Fibroblast of skin of back (primary cell): ENCODE measurements at regions not wholly inside any gene's neighbourhood (a gene's known extent, or its start where the extent isn't known, plus 50 kb on each side); places are given as distances from the start of the nearest gene placed in this dataset.

Experiments
- DNase-seq: peaks from one replicate; pipeline ENCODE4 v3.0.0-alpha.2; 2013

DNA sequence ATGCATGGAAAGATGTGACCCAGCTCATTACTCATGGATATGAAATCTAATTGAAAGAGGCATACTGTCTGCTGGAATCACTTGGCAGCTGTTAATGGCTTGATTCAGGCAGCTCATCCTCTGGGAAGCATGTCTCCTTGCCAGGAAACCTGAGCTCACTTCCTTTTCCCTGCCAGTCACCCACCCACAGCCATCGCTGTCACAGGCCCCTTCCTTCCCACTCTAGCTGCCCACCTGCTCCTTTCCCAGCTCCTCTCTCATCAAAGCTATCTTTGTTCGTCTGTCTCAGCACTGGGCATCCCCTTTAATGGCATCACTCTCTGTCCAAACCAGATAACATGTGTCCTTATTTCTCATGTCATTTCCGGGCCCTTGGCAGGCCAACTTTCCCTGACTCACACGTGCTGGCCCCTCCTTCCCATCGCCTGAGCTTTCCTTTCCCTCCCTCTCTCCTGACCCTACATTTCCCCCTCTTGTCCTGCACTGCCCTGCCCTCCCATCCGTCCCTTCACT is 721.9 kb downstream of the TNS3 start:
- DNase-seq, result peak; percentile 64

GRCh38 chr7:46855851-46856250 is 726.1 kb downstream of the TNS3 start:
- DNase-seq, result no peak

- peak; percentile 93 for DNase-seq
Measured at GRCh38 chr7:46854958-46855473, 726.9 kb downstream of the TNS3 start.

DNA sequence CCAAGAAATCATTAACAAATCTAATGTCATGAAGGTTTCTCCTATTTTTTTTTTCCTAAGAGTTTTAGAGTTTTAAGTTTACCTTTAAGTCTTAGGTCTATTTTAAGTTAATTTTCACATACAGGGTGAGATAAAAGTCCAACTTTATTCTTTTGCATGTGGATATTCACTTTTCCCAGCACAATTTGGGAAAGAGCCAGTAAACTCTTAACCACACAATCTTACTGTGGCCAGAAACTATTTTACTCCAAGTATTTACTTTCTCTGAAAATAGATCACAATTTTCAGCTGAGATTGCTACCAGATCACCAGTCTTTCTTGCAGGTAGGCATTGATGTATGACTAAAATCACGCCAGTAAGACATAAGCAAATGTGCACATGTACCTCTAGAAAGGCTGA is 728.5 kb downstream of the TNS3 start:
- peak; percentile 62 for DNase-seq

GRCh38 chr7:46852795-46853194 is 729.1 kb downstream of the TNS3 start:
- no peak for DNase-seq

DNA sequence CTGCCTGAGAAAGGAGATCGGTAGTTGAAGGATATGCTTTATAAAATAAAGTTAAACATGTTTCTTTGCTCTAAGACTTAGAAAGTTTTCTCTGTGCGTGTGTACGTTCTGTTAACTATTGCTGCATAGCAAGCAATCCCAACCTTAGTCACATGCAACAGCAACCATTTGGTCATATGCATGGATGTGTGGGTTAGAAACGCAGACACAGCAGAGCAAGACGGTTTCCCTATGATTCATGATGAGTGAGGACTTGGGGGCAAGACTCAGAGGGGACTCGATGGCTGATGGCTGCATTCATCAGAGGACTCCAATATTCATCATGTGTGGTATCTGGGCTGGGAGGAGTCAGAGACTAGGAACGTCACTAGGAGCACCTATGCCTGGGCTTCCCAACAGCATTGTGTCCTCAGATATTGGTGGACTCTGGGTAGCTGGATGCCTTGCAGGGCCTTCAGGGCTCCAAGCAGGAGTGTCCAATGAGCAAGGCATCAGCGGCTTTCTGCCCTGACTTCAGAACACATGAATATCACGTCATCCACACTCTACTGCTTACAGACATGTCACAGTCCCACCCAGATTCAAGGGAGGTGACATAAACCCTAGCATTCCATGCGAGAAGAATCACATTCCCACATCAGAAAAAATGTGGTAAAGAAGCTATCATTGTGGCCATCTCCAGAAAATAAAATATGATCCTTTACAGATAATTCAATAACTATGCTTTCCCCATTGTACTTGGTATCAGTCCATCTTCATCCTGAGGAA is 731.2 kb downstream of the TNS3 start:
- DNase-seq, result peak; percentile 81

DNA sequence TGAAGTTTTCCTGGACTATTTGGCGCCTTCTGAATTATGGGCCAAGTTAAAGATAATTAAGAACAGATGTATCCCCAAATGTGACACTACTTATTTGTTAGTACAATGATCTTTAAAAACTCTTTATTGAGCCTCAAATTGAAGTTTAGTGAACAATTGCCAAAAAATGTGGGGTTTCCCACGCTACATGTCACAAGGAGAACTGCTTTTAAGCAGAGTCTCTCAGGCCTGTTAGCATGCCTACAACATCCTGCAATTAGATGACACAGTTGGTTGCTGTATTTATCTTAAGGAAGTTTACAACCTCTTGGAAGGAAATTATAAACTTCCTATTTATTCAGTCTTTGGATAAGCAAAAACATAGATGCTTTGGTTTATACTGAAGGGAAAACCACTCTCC is 733.0 kb downstream of the TNS3 start:
- peak; percentile 69 for DNase-seq

DNA sequence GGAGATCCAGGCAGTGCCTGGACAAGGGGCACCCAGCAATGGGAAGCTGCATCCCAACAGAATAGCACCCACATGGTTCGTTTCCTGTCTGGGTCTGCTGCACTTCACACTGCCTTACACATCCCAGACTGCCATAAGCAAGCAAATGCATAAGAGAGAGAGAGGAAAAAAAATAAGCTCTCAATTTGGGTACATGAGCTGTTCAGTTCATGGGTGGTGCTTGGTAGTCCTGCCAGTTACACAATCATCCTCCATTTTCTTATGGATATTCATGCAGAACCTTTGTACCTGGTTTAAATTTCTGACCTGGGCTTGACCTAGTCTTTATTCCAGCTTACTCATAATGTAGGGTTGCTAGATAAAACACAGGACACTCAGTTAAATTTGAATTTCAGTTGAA is 733.6 kb downstream of the TNS3 start:
- DNase-seq, result no peak

DNA sequence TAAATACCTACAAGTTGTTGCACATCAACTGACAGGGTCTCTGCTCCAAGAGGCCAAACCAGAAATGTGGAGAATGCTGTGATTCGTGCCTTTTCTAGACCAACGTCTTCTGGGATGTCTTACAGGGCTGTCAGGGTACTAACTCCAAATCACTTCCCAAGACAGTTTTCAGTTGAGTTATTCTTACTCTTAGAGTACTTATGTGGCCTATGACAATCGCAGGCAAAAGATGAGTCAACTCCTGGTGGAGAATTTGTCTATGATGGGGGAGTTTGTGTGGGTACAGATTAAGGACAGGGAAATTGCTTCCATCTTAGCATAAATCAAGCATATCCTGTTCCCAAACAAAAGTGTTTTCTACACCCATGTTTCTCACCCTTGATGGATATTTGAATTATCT is 734.8 kb downstream of the TNS3 start:
- DNase-seq, result peak; percentile 53

DNA sequence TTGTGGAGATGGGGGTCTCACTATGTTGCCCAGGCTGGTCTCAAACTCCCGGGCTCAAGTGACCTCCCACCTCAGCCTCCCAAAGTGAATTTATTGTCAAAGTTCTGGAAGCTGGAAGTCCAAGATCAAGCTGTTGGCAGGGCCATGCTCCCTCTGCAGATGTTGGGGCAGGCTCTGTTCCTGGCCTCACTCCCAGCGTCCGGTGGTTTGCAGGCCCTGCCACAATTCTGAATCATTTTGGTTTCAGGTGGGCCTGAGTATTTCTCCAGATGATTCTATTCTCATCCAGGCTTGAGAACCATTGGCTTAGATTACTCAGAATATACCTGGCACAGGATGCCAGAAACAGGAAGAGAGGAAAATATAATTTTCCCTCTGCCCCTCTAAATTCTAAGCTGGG is 737.4 kb downstream of the TNS3 start:
- DNase-seq, result no peak

GRCh38 chr7:46841248-46841647 is 740.7 kb downstream of the TNS3 start:
- no peak for DNase-seq

DNA sequence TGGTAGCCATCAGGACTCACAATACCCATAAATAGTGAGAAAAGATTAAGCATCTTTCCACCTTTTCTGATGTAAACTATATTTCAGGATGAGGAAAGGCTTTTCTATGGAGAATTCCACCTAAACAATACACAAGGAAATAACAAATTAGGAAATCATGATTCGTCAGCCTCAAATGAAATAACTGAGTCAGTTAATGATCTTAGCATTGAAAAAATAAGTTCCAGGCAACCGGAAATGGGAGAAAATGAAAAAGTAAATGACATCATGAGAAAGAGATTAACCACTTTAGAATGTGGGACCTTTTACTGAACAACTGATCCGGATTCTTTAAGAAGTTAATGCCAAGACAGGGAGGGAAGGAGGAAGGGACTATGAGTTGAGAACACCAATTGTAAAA is 742.3 kb downstream of the TNS3 start:
- peak; percentile 79 for DNase-seq

DNA sequence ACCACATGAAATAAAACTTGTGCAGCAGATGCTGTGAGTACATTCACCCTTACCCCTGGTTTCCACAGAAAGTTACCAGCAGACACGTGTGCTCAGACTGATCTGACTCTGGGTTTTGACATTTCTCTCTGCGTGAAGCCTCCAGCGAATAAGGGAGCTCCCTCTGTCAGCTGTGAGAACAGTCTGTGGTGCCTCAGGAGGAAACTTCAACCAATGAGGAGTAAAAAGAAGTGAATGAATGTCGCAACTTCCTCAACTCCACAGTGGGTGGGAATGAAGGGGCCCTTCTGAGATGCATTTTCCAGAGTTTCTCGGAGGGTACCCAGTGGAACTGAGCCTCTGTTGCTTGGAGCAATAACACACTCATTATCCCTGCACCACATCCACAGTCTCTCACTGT is 743.4 kb downstream of the TNS3 start:
- no peak for DNase-seq

DNA sequence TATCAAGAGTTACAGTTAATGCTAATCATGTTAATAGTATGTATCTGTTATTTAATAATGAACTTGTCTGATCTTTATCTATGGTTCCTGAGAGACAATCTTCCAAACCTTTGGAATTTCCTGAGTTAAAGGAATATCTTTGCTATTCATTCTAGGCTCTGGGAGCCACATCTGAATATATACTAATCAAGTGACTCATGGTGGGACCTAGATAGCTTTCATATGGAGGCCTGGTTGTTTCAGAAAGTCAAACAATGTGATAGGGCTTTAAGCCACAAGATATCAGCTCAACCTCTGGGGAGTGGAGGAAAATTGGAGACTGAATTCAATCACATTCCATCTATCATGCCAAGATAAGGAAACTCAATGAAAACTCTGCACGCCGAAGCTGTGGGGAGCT is 746.4 kb downstream of the TNS3 start:
- DNase-seq, result peak; percentile 72

GRCh38 chr7:46834921-46835320 is 747.0 kb downstream of the TNS3 start:
- DNase-seq, result no peak

DNA sequence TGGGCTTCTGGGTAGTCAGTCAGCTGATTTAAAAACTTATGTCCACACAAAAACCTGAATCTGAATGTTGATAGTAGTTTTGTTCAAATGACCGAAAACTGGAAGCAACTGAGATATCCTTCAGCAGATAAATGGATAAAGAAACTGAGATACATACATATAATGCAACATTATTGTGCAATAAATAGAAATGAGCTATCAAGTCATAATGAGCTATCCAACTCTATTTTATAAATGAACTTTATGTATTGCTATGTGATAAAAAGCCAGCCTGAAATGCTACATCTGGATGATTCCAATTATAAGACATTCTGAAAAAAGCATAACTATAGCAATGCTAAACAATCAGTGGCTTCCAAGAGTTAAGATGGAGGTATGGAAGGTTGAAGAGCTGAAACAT is 748.7 kb downstream of the TNS3 start:
- no peak for DNase-seq

DNA sequence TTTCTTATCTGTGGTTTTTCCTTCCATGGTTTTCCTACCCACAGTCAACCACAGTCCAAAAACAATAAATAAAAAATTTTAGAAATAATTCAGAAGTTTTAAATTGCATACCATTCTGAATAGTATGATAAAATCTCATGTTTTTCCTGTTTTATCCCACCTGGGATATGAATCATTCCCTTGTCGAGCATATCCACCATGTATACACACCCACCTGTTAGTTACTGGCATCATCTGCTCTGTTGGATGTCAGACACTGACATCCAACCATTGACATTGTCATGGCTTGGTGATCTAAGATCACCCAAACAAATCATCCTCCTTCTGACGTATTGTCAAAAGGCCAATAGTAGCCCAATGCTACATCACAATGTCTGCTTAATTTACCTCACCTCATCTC is 749.8 kb downstream of the TNS3 start:
- peak; percentile 53 for DNase-seq

GRCh38 chr7:46819819-46820218 is 762.1 kb downstream of the TNS3 start:
- DNase-seq, result no peak

DNA sequence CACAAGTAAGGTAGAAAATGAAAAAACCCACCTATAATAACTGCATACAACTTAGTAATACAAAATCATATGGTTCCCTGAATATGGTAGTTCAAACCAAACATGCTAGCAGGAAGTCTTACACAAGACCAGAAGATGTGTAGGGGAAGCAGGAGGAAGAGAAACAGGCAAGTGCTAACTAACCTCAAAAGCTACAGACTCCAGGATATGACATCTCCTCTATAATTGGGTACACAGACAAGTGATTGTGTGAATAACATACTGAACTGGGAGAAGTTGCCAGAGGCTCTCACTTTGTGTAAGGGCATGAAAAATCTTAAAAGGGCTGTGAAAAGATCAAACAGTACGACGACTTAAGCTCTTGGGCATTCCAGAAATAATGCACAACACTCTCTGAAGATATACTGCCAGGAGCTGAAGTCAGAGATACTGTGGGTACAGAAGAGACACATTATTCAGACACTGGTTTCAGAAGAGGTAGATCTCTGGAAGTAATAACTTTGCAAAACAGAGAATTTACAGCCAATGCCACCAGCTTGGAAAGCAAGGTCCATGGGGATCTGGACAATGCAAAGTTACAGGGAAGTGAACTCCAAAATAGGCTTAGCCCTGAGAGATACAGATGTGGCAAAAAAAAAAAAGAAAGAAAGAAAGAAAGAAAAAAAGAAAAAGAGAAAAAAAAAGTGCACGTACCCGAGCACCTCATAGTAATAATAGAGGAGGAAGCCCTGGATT is 767.2 kb downstream of the TNS3 start:
- DNase-seq, result peak; percentile 22

DNA sequence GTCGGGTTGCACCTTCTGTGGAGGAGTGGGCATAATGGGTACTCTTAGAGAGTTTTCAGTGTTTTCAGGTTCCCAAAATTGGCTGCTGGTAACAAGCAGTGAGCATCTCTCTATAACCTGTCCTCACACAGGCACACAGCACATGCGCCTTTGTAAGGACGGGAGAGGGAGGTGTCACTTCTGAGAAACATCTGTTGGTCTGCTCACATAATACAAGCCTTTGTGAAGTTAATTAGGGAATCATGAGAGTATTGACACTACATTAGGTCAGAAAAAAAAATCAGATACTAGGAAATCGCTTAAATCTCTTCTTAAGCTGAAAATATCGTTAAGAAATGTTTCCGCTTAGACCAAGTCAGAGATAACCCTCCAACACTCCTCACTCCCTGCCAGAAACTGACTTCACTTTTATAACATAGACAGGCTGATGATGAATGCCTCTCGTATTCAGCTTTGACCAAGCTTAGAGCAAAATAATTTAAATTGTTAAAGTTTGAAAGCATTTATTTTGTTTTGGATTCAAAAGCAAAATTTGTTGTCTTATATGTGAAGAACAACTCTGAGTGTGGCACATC is 769.7 kb downstream of the TNS3 start:
- DNase-seq, result peak; percentile 67

DNA sequence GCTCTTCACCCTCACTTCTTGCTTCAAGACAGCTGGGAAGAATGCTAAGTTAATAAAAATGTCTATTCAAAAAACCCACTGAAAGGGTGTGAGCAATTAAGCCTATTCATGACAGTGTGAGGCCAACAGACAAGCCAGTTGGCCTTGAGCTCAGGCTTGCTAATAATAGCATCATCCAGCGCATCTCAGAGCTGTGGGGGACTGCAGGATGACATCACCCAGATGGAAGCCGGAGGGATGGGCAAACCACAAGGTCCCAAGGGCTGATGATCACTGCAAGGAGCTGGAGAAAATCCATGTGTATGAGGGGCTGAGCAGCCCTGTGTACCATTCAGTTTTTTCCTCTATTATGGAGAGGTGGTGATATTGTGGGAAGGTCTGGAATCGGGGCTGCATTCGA is 770.4 kb downstream of the TNS3 start:
- peak; percentile 99 for DNase-seq

GRCh38 chr7:46810986-46811385 is 770.9 kb downstream of the TNS3 start:
- DNase-seq, result no peak

DNA sequence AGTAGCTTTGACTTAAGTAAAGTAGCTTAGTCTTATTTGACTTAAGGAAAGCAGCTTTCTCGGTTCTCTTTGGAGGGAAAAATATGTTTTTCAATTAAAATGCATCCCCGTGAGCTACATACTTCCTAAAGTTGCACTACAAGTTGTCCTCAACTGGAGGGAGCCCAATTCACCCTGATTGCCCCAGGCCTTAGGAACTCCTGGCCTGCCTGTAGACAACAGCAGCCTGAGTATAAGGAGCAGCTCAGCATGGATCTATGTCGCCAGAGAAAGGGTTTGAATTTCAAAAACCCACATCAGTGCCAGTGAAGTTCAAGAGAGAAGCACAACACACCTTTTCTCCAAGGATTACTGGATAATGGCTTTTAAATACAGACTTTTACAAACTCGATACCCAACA is 772.0 kb downstream of the TNS3 start:
- no peak for DNase-seq

DNA sequence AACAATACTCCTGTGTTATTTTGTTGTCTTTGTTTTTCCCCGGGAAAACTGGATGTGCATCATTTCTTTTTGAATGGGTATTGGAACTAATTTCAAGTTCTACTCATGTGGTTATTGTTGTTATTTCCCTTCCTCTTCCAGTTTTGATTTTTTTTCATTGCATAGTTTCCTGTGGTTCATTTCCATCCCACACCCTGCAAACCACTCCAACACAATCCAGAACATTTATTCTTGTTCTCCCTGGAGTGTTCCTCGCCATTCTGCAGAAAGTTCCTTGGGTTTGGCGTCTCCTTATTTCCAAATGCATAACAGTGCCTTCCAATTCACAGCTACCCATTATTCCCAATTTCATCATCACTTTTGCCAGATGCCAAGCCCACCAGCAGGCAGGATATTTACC is 775.1 kb downstream of the TNS3 start:
- no peak for DNase-seq
